ENCODE measurements at regions not wholly inside any gene's neighbourhood (a gene's known extent, or its start where the extent isn't known, plus 50 kb on each side); places are given as distances from the start of the nearest gene placed in this dataset.

- TF ChIP-seq, protein P1, sequence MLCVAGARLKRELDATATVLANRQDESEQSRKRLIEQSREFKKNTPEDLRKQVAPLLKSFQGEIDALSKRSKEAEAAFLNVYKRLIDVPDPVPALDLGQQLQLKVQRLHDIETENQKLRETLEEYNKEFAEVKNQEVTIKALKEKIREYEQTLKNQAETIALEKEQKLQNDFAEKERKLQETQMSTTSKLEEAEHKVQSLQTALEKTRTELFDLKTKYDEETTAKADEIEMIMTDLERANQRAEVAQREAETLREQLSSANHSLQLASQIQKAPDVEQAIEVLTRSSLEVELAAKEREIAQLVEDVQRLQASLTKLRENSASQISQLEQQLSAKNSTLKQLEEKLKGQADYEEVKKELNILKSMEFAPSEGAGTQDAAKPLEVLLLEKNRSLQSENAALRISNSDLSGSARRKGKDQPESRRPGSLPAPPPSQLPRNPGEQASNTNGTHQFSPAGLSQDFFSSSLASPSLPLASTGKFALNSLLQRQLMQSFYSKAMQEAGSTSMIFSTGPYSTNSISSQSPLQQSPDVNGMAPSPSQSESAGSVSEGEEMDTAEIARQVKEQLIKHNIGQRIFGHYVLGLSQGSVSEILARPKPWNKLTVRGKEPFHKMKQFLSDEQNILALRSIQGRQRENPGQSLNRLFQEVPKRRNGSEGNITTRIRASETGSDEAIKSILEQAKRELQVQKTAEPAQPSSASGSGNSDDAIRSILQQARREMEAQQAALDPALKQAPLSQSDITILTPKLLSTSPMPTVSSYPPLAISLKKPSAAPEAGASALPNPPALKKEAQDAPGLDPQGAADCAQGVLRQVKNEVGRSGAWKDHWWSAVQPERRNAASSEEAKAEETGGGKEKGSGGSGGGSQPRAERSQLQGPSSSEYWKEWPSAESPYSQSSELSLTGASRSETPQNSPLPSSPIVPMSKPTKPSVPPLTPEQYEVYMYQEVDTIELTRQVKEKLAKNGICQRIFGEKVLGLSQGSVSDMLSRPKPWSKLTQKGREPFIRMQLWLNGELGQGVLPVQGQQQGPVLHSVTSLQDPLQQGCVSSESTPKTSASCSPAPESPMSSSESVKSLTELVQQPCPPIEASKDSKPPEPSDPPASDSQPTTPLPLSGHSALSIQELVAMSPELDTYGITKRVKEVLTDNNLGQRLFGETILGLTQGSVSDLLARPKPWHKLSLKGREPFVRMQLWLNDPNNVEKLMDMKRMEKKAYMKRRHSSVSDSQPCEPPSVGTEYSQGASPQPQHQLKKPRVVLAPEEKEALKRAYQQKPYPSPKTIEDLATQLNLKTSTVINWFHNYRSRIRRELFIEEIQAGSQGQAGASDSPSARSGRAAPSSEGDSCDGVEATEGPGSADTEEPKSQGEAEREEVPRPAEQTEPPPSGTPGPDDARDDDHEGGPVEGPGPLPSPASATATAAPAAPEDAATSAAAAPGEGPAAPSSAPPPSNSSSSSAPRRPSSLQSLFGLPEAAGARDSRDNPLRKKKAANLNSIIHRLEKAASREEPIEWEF (IDR thresholded peaks at IDR 0.05; ENCODE audit: insufficient replicate concordance, low read depth, low read length), result no peak
- TF ChIP-seq YBX1 (IDR thresholded peaks at IDR 0.05), result no peak
- TF ChIP-seq RB1 (IDR thresholded peaks at IDR 0.05; ENCODE audit: borderline replicate concordance), result no peak
- TF ChIP-seq, protein P2, sequence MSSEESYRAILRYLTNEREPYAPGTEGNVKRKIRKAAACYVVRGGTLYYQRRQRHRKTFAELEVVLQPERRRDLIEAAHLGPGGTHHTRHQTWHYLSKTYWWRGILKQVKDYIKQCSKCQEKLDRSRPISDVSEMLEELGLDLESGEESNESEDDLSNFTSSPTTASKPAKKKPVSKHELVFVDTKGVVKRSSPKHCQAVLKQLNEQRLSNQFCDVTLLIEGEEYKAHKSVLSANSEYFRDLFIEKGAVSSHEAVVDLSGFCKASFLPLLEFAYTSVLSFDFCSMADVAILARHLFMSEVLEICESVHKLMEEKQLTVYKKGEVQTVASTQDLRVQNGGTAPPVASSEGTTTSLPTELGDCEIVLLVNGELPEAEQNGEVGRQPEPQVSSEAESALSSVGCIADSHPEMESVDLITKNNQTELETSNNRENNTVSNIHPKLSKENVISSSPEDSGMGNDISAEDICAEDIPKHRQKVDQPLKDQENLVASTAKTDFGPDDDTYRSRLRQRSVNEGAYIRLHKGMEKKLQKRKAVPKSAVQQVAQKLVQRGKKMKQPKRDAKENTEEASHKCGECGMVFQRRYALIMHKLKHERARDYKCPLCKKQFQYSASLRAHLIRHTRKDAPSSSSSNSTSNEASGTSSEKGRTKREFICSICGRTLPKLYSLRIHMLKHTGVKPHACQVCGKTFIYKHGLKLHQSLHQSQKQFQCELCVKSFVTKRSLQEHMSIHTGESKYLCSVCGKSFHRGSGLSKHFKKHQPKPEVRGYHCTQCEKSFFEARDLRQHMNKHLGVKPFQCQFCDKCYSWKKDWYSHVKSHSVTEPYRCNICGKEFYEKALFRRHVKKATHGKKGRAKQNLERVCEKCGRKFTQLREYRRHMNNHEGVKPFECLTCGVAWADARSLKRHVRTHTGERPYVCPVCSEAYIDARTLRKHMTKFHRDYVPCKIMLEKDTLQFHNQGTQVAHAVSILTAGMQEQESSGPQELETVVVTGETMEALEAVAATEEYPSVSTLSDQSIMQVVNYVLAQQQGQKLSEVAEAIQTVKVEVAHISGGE (CRISPR knock-in tag; IDR thresholded peaks at IDR 0.05), result no peak
- TF ChIP-seq MYC (IDR thresholded peaks at IDR 0.05; ENCODE audit: insufficient read depth, insufficient read length, insufficient replicate concordance, low read length, severe bottlenecking), result no peak
Observed at GRCh38 chr20:57851025-57851682, 141.3 kb upstream of the PMEPA1 start (continued).

All from GM12878 (cell line).